Heart left ventricle (tissue), 13 donors: ENCODE measurements at regions not wholly inside any gene's neighbourhood (a gene's known extent, or its start where the extent isn't known, plus 50 kb on each side); places are given as distances from the start of the nearest gene placed in this dataset.

Experiments
- POLR2A ChIP-seq, 2 donors: fragments of 450-650 bp; IDR thresholded peaks; one replicate each; pipeline ENCODE4 v1.6.1; 2017; ENCODE audit warnings: antibody characterized with exemption in 2 of 2, mild to moderate bottlenecking in 2 of 2, moderate library complexity in 2 of 2
- TF ChIP-seq, protein P1 (sequence below), 12 donors: fragments of 200-600 bp; sonication (generic) in 4 of 12; IDR thresholded peaks; one replicate each; pipeline versions ENCODE4 v1.5.0 to v1.8.0; 2018 to 2022; ENCODE audit warnings: antibody characterized with exemption in 12 of 12, mild to moderate bottlenecking in 5 of 12
- donor health status: ischemic (EF 13 %, LVEDD 7.1; RV severe dilation, severe dysfunction).
- donor health status: DM: no; HTN: yes; CAD: no.
- donor health status: DM: no; HTN: no; CAD: no.
- donor health status: ischemic (EF 25% LVEDD 6.9; RV normal size, moderate dysfunction).
- donor health status: ischemic (EF 25% LVEDD 5.7; RV mildly dilated, moderate dysfunction).
- donor health status: ischemic (EF 35%, LVEDD 5.7; RV mildly dilated, moderate dysfunction).
- donor health status: nonischemic (EF 11% LVEDD 7.7; RV severe dilation, severe dysfunction).
- donor health status: DM: yes; HTN: yes; CAD: no.
- donor health status: PGD.
- donor health status: ischemic (EF 29% LVEDD 5.4; RV normal size, mild dysfunction).
- donor health status: nonischemic (EF 23%, LVEDD 6.1; RV moderate dilation, normal function).

DNA sequence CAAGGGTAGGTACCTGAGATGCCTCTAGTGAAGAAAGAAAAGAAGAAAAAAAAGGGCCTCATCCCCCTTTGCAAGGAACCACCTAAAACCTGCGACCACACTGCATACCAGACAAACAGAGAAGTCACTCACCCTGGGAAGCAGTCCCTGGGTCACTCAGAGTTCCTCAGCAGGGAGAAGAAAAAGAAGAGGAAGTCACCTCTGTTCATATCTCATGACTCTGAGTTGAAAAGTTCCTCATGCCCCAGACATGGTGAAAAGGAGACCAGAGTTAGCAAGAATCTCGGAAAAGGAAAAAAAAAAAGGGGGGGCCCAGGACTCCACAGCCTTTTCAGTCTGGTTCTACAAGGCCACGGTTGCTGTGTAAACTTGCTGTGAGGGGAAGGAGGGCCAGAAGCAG, 478.4 kb upstream of the NRXN1 start:
- TF ChIP-seq, protein P1, sequence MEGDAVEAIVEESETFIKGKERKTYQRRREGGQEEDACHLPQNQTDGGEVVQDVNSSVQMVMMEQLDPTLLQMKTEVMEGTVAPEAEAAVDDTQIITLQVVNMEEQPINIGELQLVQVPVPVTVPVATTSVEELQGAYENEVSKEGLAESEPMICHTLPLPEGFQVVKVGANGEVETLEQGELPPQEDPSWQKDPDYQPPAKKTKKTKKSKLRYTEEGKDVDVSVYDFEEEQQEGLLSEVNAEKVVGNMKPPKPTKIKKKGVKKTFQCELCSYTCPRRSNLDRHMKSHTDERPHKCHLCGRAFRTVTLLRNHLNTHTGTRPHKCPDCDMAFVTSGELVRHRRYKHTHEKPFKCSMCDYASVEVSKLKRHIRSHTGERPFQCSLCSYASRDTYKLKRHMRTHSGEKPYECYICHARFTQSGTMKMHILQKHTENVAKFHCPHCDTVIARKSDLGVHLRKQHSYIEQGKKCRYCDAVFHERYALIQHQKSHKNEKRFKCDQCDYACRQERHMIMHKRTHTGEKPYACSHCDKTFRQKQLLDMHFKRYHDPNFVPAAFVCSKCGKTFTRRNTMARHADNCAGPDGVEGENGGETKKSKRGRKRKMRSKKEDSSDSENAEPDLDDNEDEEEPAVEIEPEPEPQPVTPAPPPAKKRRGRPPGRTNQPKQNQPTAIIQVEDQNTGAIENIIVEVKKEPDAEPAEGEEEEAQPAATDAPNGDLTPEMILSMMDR (IDR thresholded peaks at IDR 0.05), result no peak
- no peak for TF ChIP-seq POLR2A (IDR thresholded peaks at IDR 0.05)
